Activated CD4-positive, alpha-beta T cell treated with anti-CD3 and anti-CD28 coated beads, Interleukin-2, amount 50 U/mL, for 4 hours (primary cell): ENCODE measurements at regions not wholly inside any gene's neighbourhood (a gene's known extent, or its start where the extent isn't known, plus 50 kb on each side); places are given as distances from the start of the nearest gene placed in this dataset.

ENCODE experiments used
- DNase-seq, 2 experiments: peaks; one replicate each; pipeline ENCODE4 v3.0.0-alpha.2; 2020

GRCh38 chr12:46131732-46132469 is 136.9 kb downstream of the SLC38A1 start:
- DNase-seq: no peak

GRCh38 chr12:46127656-46128055 is 137.3 kb upstream of the SCAF11 start:
- DNase-seq: no peak

GRCh38 chr12:46126050-46126727 is 135.8 kb upstream of the SCAF11 start:
- DNase-seq: no peak

GRCh38 chr12:46124848-46125619 is 134.7 kb upstream of the SCAF11 start:
- peak; percentile 25 to 32 for DNase-seq

GRCh38 chr12:46124132-46124847 is 133.9 kb upstream of the SCAF11 start:
- no peak for DNase-seq

- DNase-seq: no peak
These were observed 122.0 kb upstream of the SCAF11 start for GRCh38 chr12:46112364-46112763.

- no peak for DNase-seq
These were observed 121.3 kb upstream of the SCAF11 start for GRCh38 chr12:46111715-46112114.

- no peak for DNase-seq
These were observed 120.7 kb upstream of the SCAF11 start for GRCh38 chr12:46110928-46111699.

- DNase-seq: no peak
These were observed 119.8 kb upstream of the SCAF11 start for GRCh38 chr12:46110223-46110611.

- no peak for DNase-seq
These were observed 119.2 kb upstream of the SCAF11 start for GRCh38 chr12:46109343-46110222.

- DNase-seq: no peak
These were observed 118.3 kb upstream of the SCAF11 start for GRCh38 chr12:46108721-46109120.

- DNase-seq: no peak
These were observed 117.2 kb upstream of the SCAF11 start for GRCh38 chr12:46107591-46107990.

- no peak for DNase-seq
These were observed 115.4 kb upstream of the SCAF11 start for GRCh38 chr12:46105735-46106134.

GRCh38 chr12:46103559-46104383 is 113.4 kb upstream of the SCAF11 start:
- no peak for DNase-seq

GRCh38 chr12:46101485-46101869 is 111.1 kb upstream of the SCAF11 start:
- no peak for DNase-seq

- DNase-seq: no peak
These were observed 110.4 kb upstream of the SCAF11 start for GRCh38 chr12:46100551-46101484.

GRCh38 chr12:46089414-46090162 is 99.2 kb upstream of the SCAF11 start:
- DNase-seq: no peak

- DNase-seq: no peak
These were observed 97.6 kb upstream of the SCAF11 start for GRCh38 chr12:46087916-46088439.
